IMR-90 (cell line): ENCODE measurements at regions not wholly inside any gene's neighbourhood (a gene's known extent, or its start where the extent isn't known, plus 50 kb on each side); places are given as distances from the start of the nearest gene placed in this dataset.

Experiments
- ATAC-seq: fragments of 200-7000 bp; cut with Tn5 transposase; 2 replicates; pipeline ENCODE4 v1.9.1; 2020; ENCODE audit warnings: low read depth, mild to moderate bottlenecking, moderate library complexity
- BruUV-seq: library from RNA; stranded (reverse); fragments of 400-500 nt; replicated peaks from 2 replicates; lab custom pipeline; 2021; lab: Mats Ljungman, UMichigan
- CTCF ChIA-PET: fragments of 300-600 bp; formaldehyde crosslinking; extraction: SDS; loops from one replicate; lab custom pipeline; 2021; ENCODE audit warnings: antibody characterized with exemption; lab: Yijun Ruan, JAX
- POLR2A ChIA-PET: fragments of 300-600 bp; sonication (Branson Sonifier 250); formaldehyde crosslinking; loops from one replicate; lab custom pipeline; 2022; ENCODE audit warnings: antibody characterized with exemption; ENCODE audit not compliant: unreplicated experiment; lab: Charles Lee
- DNase-seq: peaks from one replicate; pipeline ENCODE4 v3.0.0; 2013
- H2AFZ ChIP-seq: replicated peaks from 2 replicates; pipeline ENCODE3; 2013; ENCODE audit warnings: low read length, mild to moderate bottlenecking; ENCODE audit not compliant: poor library complexity
- H2AK5ac ChIP-seq: 2 replicates; pipeline ENCODE4 v1.6.1; 2013; ENCODE audit warnings: low read depth, low read length, inconsistent platforms
- H2AK9ac ChIP-seq: replicated peaks from 2 replicates; pipeline ENCODE3; 2013; ENCODE audit warnings: mild to moderate bottlenecking, low read depth, low read length, moderate library complexity; ENCODE audit not compliant: poor library complexity
- H2BK120ac ChIP-seq: 2 replicates; pipeline ENCODE4 v1.6.1; 2013; ENCODE audit warnings: low read depth, low read length, inconsistent platforms
- H2BK15ac ChIP-seq: 3 replicates; pipeline ENCODE4 v1.6.1; 2013; ENCODE audit warnings: low read depth, low read length, inconsistent platforms
- H2BK20ac ChIP-seq: 2 replicates; pipeline ENCODE4 v1.6.1; 2013; ENCODE audit warnings: low read depth, mild to moderate bottlenecking, inconsistent platforms, low read length, moderate library complexity
- H2BK5ac ChIP-seq: 2 replicates; pipeline ENCODE4 v1.6.1; 2013; ENCODE audit warnings: mild to moderate bottlenecking, low read depth, low read length, inconsistent platforms; ENCODE audit not compliant: poor library complexity, severe bottlenecking
- H3K14ac ChIP-seq: replicated peaks from 2 replicates; pipeline ENCODE4 v1.6.1; 2013; ENCODE audit warnings: low read depth, low read length, inconsistent platforms
- H3K18ac ChIP-seq: 2 replicates; pipeline ENCODE4 v1.6.1; 2013; ENCODE audit warnings: low read depth, low read length, control low read depth
- H3K23ac ChIP-seq: 2 replicates; pipeline ENCODE4 v1.6.1; 2013; ENCODE audit warnings: low read depth, low read length, inconsistent platforms
- H3K27ac ChIP-seq: 2 replicates; pipeline ENCODE4 v1.5.1; 2013; ENCODE audit warnings: mild to moderate bottlenecking, control low read depth, low read length; ENCODE audit not compliant: insufficient read depth
- H3K27me3 ChIP-seq: 2 replicates; pipeline ENCODE4 v1.6.1; 2013; ENCODE audit warnings: low read length; ENCODE audit not compliant: control insufficient read depth, insufficient read depth
- H3K36me3 ChIP-seq: 2 replicates; pipeline ENCODE4 v1.6.1; 2013; ENCODE audit warnings: low read length, mixed read lengths; ENCODE audit not compliant: control insufficient read depth, insufficient read depth
- H3K4ac ChIP-seq: 2 replicates; pipeline ENCODE4 v1.6.1; 2013; ENCODE audit warnings: low read depth, low read length, inconsistent platforms
- H3K4me1 ChIP-seq: 2 replicates; pipeline ENCODE4 v1.6.1; 2013; ENCODE audit warnings: low read length, mixed read lengths; ENCODE audit not compliant: control insufficient read depth, insufficient read depth
- H3K4me2 ChIP-seq: 2 replicates; pipeline ENCODE4 v1.6.1; 2013; ENCODE audit warnings: low read depth, mild to moderate bottlenecking, control low read depth, low read length, moderate library complexity
- H3K4me3 ChIP-seq: 2 replicates; pipeline ENCODE4 v1.5.1; 2013; ENCODE audit warnings: low read depth, mild to moderate bottlenecking, control low read depth, low read length, moderate library complexity; ENCODE audit not compliant: insufficient read depth
- H3K56ac ChIP-seq: 2 replicates; pipeline ENCODE4 v1.6.1; 2013; ENCODE audit warnings: low read length, inconsistent platforms; ENCODE audit not compliant: insufficient read depth; ENCODE audit errors: extremely low read depth
- H3K79me1 ChIP-seq, 2 experiments: 2 replicates each; pipeline ENCODE4 v1.6.1; 2013; ENCODE audit warnings: low read length in 2 of 2, inconsistent platforms in 1 of 2, low read depth in 1 of 2
- H3K9ac ChIP-seq: 2 replicates; pipeline ENCODE4 v1.6.1; 2013; ENCODE audit warnings: low read depth, low read length, control low read depth
- H3K9me1 ChIP-seq: 2 replicates; pipeline ENCODE4 v1.6.1; 2013; ENCODE audit warnings: low read length, inconsistent platforms; ENCODE audit not compliant: insufficient read depth
- H3K9me3 ChIP-seq: 2 replicates; pipeline ENCODE4 v1.6.1; 2013; ENCODE audit warnings: low read length; ENCODE audit not compliant: control insufficient read depth, insufficient read depth
- H4K20me1 ChIP-seq: 2 replicates; pipeline ENCODE4 v1.6.1; 2013; ENCODE audit warnings: low read length, inconsistent platforms; ENCODE audit not compliant: insufficient read depth
- H4K5ac ChIP-seq: 2 replicates; pipeline ENCODE4 v1.6.1; 2013; ENCODE audit warnings: mild to moderate bottlenecking, low read depth, low read length, control low read depth
- H4K8ac ChIP-seq, 2 experiments: 2 replicates each; pipeline ENCODE4 v1.6.1; 2013; ENCODE audit warnings: low read depth in 2 of 2, low read length in 2 of 2, control low read depth in 1 of 2, inconsistent platforms in 1 of 2
- H4K91ac ChIP-seq: 2 replicates; pipeline ENCODE4 v1.6.1; 2013; ENCODE audit warnings: low read depth, low read length, inconsistent platforms; ENCODE audit not compliant: insufficient read depth
- FOS ChIP-seq: fragments of 150-350 bp; IDR thresholded peaks from 2 replicates; pipeline ENCODE4 v1.6.1; 2016; ENCODE audit warnings: low read depth, low read length
- WGBS, 2 experiments: methylation state at CpG; one replicate each; pipeline versions ENCODE4 v1.1.5 to v1.1.7; 2013; ENCODE audit warnings: missing lambda C conversion rate in 2 of 2; ENCODE audit not compliant: insufficient read length in 1 of 2; ENCODE audit errors: extremely low coverage in 2 of 2; 5-methylcytosine and 5-hydroxymethylcytosine counted together
- dilution Hi-C: fragments of 300-500 bp; cut with HindIII; formaldehyde crosslinking; loops from one replicate; pipeline ENCODE4 v1.14.3; 2018; ENCODE audit warnings: low sequenced_read_pairs; ENCODE audit not compliant: unreplicated experiment
- in situ Hi-C: fragments of 300-500 bp; cut with MboI; formaldehyde crosslinking; loops from 3 replicates; pipeline ENCODE4 v1.14.3; 2019; ENCODE audit warnings: low sequenced_read_pairs, inconsistent platforms, mixed read lengths
- intact Hi-C: fragments of 100-400 bp; cut with micrococcal nuclease; formaldehyde crosslinking; loops from 2 replicates; pipeline ENCODE4 v1.10.0; 2022
- TF ChIP-seq, protein P1 (sequence below): fragments of 150-350 bp; IDR thresholded peaks from 2 replicates; pipeline ENCODE4 v1.6.1; 2016; ENCODE audit warnings: low read depth, mild to moderate bottlenecking, low read length, moderate library complexity, borderline replicate concordance

- no CpG with 5 or more reads among the region's 4 CpGs for WGBS, 2 experiments
- peak overlapping the region; percentile 50; the same call in 1 of the 2 replicates for H3K18ac ChIP-seq
- H2AFZ ChIP-seq, result no peak overlapping the region
- H3K4ac ChIP-seq, result peak overlapping the region; percentile 77; the same call in 1 of the 2 replicates
- peak overlapping the region in 1 of 2 experiments; percentile 52; a peak in 1 of 4 replicates for H4K8ac ChIP-seq
- H3K9me1 ChIP-seq, result peaks cover 10% of the 10 kb centered on the region
- H3K9ac ChIP-seq, result no peak overlapping the region
- no peaks in the 10 kb centered on the region for H3K79me1 ChIP-seq
- H3K14ac ChIP-seq, result 0 out of 2 replicates have a peak overlapping the region, but pooled peaks have one; percentile 34
- no peak overlapping the region for H2BK5ac ChIP-seq
- H2BK20ac ChIP-seq, result peak overlapping the region; percentile 69
- dilution Hi-C loops (no loop called here), in situ Hi-C loops (no loop called here), intact Hi-C loops (loop anchor here (10.0 kb wide), 2 partner anchors 183 to 407 kb away; no protein-coding TSS in a partner anchor)
- H4K20me1 ChIP-seq, result no peaks in the 10 kb centered on the region
- H3K4me2 ChIP-seq, result peak overlapping the region; percentile 17; the same call in 1 of the 2 replicates
- POLR2A ChIA-PET, result no interaction called here
- CTCF ChIA-PET, result interaction anchor here (0.6 kb wide), 1 partner anchor 764 kb away, joined by 3 read pairs; no protein-coding TSS in a partner anchor
- peak overlapping the region; percentile 85; the same call in 1 of the 3 replicates for H2BK15ac ChIP-seq
- TF ChIP-seq FOS, result peak; percentile 67
- TF ChIP-seq, protein P1, sequence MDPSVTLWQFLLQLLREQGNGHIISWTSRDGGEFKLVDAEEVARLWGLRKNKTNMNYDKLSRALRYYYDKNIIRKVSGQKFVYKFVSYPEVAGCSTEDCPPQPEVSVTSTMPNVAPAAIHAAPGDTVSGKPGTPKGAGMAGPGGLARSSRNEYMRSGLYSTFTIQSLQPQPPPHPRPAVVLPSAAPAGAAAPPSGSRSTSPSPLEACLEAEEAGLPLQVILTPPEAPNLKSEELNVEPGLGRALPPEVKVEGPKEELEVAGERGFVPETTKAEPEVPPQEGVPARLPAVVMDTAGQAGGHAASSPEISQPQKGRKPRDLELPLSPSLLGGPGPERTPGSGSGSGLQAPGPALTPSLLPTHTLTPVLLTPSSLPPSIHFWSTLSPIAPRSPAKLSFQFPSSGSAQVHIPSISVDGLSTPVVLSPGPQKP, result no peak
- H3K4me3 ChIP-seq, result no peak overlapping the region
- H4K91ac ChIP-seq, result peak overlapping the region; percentile 72
- no peaks in the 10 kb centered on the region for H3K36me3 ChIP-seq
- peak overlapping the region; percentile 62 for H2BK120ac ChIP-seq
- peaks cover 20% of the 10 kb centered on the region for H3K4me1 ChIP-seq
- ATAC-seq, result peak; percentile 59
- H3K23ac ChIP-seq, result 0 out of 2 replicates have a peak overlapping the region, but pooled peaks have one; percentile 22
- H2AK9ac ChIP-seq, result peak overlapping the region; percentile 75
- H3K9me3 ChIP-seq, result no peaks in the 10 kb centered on the region
- peak overlapping the region; percentile 18; the same call in 1 of the 2 replicates for H4K5ac ChIP-seq
- peak; percentile 74 for DNase-seq
- H3K56ac ChIP-seq, result no peak overlapping the region
- H3K27me3 ChIP-seq, result no peaks in the 10 kb centered on the region; the same call in 1 of the 2 replicates
- BruUV-seq, result no TSS peak
- no peak overlapping the region for H3K27ac ChIP-seq
- H2AK5ac ChIP-seq, result peak overlapping the region; percentile 67
Measured at GRCh38 chr1:222048094-222048595, 306.3 kb upstream of the DUSP10 start.
